Liver (tissue), 3 donors: ENCODE measurements at regions not wholly inside any gene's neighbourhood (a gene's known extent, or its start where the extent isn't known, plus 50 kb on each side); places are given as distances from the start of the nearest gene placed in this dataset.

Experiments used
- EGR1 ChIP-seq, 2 donors: IDR thresholded peaks; 2 replicates each; pipeline ENCODE4 v1.6.1; 2016 to 2018; ENCODE audit warnings: antibody characterized with exemption in 2 of 2, low read depth in 2 of 2
- GABPA ChIP-seq, 2 donors: IDR thresholded peaks in 1 of 2; conservative IDR thresholded peaks in 1 of 2; 2 replicates each; pipeline ENCODE4 v1.6.1; 2016; ENCODE audit warnings: antibody characterized with exemption in 2 of 2, mild to moderate bottlenecking in 1 of 2, moderate library complexity in 1 of 2
- HNF4A ChIP-seq, 2 donors: conservative IDR thresholded peaks; 2 replicates each; pipeline ENCODE4 v1.6.1; 2016; ENCODE audit warnings: antibody characterized with exemption in 2 of 2, mild to moderate bottlenecking in 2 of 2
- RAD21 ChIP-seq, 2 donors: IDR thresholded peaks; 2 replicates each; pipeline ENCODE4 v1.6.1; 2016; ENCODE audit warnings: antibody characterized with exemption in 2 of 2, mild to moderate bottlenecking in 2 of 2
- RXRA ChIP-seq, 2 donors: IDR thresholded peaks; 2 replicates each; pipeline ENCODE4 v1.6.1; 2017 to 2018; ENCODE audit warnings: antibody characterized with exemption in 2 of 2, mild to moderate bottlenecking in 1 of 2
- SP1 ChIP-seq: IDR thresholded peaks from 2 replicates; pipeline ENCODE4 v1.6.1; 2018; ENCODE audit warnings: antibody characterized with exemption, mild to moderate bottlenecking
- TAF1 ChIP-seq: conservative IDR thresholded peaks from 2 replicates; pipeline ENCODE4 v1.6.1; 2016; ENCODE audit warnings: antibody characterized with exemption, mild to moderate bottlenecking
- YY1 ChIP-seq: IDR thresholded peaks from 2 replicates; pipeline ENCODE4 v1.6.1; 2016; ENCODE audit warnings: antibody characterized with exemption, mild to moderate bottlenecking
- TF ChIP-seq, protein P1 (sequence below): IDR thresholded peaks from 2 replicates; pipeline ENCODE4 v1.6.1; 2016; ENCODE audit warnings: antibody characterized with exemption
- TF ChIP-seq, protein P2 (sequence below): fragments of 150-350 bp; IDR thresholded peaks from 2 replicates; pipeline ENCODE4 v1.5.1; 2017; ENCODE audit warnings: improper control_type of control experiment, low read depth, low read length; ENCODE audit not compliant: missing input control
- TF ChIP-seq, protein P3 (sequence below): IDR thresholded peaks from 2 replicates; pipeline ENCODE4 v1.6.1; 2016; ENCODE audit warnings: antibody characterized with exemption, mild to moderate bottlenecking
- TF ChIP-seq, protein P4 (sequence below): IDR thresholded peaks from 2 replicates; pipeline ENCODE4 v1.6.1; 2016; ENCODE audit warnings: antibody characterized with exemption
- TF ChIP-seq, protein P5 (sequence below): IDR thresholded peaks from 2 replicates; pipeline ENCODE4 v1.6.1; 2016; ENCODE audit warnings: antibody characterized with exemption
- donor health status: healthy.
- donor health status: healthy.

GRCh38 chr12:97005646-97006045, 98.6 kb downstream of the NEDD1 start:
- TF ChIP-seq, protein P1, sequence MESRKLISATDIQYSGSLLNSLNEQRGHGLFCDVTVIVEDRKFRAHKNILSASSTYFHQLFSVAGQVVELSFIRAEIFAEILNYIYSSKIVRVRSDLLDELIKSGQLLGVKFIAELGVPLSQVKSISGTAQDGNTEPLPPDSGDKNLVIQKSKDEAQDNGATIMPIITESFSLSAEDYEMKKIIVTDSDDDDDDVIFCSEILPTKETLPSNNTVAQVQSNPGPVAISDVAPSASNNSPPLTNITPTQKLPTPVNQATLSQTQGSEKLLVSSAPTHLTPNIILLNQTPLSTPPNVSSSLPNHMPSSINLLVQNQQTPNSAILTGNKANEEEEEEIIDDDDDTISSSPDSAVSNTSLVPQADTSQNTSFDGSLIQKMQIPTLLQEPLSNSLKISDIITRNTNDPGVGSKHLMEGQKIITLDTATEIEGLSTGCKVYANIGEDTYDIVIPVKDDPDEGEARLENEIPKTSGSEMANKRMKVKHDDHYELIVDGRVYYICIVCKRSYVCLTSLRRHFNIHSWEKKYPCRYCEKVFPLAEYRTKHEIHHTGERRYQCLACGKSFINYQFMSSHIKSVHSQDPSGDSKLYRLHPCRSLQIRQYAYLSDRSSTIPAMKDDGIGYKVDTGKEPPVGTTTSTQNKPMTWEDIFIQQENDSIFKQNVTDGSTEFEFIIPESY: no peak
- TF ChIP-seq, protein P2, sequence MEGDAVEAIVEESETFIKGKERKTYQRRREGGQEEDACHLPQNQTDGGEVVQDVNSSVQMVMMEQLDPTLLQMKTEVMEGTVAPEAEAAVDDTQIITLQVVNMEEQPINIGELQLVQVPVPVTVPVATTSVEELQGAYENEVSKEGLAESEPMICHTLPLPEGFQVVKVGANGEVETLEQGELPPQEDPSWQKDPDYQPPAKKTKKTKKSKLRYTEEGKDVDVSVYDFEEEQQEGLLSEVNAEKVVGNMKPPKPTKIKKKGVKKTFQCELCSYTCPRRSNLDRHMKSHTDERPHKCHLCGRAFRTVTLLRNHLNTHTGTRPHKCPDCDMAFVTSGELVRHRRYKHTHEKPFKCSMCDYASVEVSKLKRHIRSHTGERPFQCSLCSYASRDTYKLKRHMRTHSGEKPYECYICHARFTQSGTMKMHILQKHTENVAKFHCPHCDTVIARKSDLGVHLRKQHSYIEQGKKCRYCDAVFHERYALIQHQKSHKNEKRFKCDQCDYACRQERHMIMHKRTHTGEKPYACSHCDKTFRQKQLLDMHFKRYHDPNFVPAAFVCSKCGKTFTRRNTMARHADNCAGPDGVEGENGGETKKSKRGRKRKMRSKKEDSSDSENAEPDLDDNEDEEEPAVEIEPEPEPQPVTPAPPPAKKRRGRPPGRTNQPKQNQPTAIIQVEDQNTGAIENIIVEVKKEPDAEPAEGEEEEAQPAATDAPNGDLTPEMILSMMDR: no peak
- TF ChIP-seq SP1 (no peak), TAF1 (no peak), GABPA (IDR thresholded peaks at IDR 0.05 in 1 of 2, conservative IDR thresholded peaks at IDR 0.05 in 1 of 2) (no peak), YY1 (no peak), HNF4A (conservative IDR thresholded peaks at IDR 0.05) (no peak), RAD21 (IDR thresholded peaks at IDR 0.05) (no peak), RXRA (IDR thresholded peaks at IDR 0.05) (no peak), EGR1 (IDR thresholded peaks at IDR 0.05; ENCODE audit: low read depth in 2 of 2) (no peak)
- TF ChIP-seq, protein P3, sequence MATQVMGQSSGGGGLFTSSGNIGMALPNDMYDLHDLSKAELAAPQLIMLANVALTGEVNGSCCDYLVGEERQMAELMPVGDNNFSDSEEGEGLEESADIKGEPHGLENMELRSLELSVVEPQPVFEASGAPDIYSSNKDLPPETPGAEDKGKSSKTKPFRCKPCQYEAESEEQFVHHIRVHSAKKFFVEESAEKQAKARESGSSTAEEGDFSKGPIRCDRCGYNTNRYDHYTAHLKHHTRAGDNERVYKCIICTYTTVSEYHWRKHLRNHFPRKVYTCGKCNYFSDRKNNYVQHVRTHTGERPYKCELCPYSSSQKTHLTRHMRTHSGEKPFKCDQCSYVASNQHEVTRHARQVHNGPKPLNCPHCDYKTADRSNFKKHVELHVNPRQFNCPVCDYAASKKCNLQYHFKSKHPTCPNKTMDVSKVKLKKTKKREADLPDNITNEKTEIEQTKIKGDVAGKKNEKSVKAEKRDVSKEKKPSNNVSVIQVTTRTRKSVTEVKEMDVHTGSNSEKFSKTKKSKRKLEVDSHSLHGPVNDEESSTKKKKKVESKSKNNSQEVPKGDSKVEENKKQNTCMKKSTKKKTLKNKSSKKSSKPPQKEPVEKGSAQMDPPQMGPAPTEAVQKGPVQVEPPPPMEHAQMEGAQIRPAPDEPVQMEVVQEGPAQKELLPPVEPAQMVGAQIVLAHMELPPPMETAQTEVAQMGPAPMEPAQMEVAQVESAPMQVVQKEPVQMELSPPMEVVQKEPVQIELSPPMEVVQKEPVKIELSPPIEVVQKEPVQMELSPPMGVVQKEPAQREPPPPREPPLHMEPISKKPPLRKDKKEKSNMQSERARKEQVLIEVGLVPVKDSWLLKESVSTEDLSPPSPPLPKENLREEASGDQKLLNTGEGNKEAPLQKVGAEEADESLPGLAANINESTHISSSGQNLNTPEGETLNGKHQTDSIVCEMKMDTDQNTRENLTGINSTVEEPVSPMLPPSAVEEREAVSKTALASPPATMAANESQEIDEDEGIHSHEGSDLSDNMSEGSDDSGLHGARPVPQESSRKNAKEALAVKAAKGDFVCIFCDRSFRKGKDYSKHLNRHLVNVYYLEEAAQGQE: no peak
- TF ChIP-seq, protein P4, sequence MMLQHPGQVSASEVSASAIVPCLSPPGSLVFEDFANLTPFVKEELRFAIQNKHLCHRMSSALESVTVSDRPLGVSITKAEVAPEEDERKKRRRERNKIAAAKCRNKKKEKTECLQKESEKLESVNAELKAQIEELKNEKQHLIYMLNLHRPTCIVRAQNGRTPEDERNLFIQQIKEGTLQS: no peak
- TF ChIP-seq, protein P5, sequence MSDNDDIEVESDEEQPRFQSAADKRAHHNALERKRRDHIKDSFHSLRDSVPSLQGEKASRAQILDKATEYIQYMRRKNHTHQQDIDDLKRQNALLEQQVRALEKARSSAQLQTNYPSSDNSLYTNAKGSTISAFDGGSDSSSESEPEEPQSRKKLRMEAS: no peak
